Hepatocyte (in vitro differentiated cells): ENCODE measurements at regions not wholly inside any gene's neighbourhood (a gene's known extent, or its start where the extent isn't known, plus 50 kb on each side); places are given as distances from the start of the nearest gene placed in this dataset.

Experiments used
- DNase-seq: peaks from one replicate; pipeline ENCODE4 v3.0.0-alpha.2; 2016; ENCODE audit warnings: low spot score
- H2AFZ ChIP-seq: fragments of 200-600 bp; sonication (generic); 2 replicates; pipeline ENCODE4 v1.6.0; 2016; ENCODE audit warnings: antibody characterized with exemption, mild to moderate bottlenecking
- H3K27ac ChIP-seq: fragments of 200-600 bp; sonication (generic); 2 replicates; pipeline ENCODE4 v1.5.1; 2016; ENCODE audit warnings: mild to moderate bottlenecking
- H3K27me3 ChIP-seq: fragments of 200-600 bp; sonication (generic); 2 replicates; pipeline ENCODE4 v1.6.1; 2016
- H3K36me3 ChIP-seq: fragments of 200-600 bp; sonication (generic); replicated peaks from 2 replicates; pipeline ENCODE4 v1.5.1; 2016; ENCODE audit warnings: low read depth; ENCODE audit not compliant: insufficient read depth
- H3K4me1 ChIP-seq: fragments of 200-600 bp; sonication (generic); 2 replicates; pipeline ENCODE4 v1.5.1; 2016; ENCODE audit warnings: mild to moderate bottlenecking, moderate library complexity; ENCODE audit not compliant: insufficient read depth
- H3K4me2 ChIP-seq: fragments of 200-600 bp; sonication (generic); 2 replicates; pipeline ENCODE4 v1.6.0; 2016
- H3K4me3 ChIP-seq: fragments of 200-600 bp; sonication (generic); 2 replicates; pipeline ENCODE4 v1.5.1; 2016; ENCODE audit warnings: mild to moderate bottlenecking
- H3K79me2 ChIP-seq: fragments of 200-600 bp; sonication (generic); 2 replicates; pipeline ENCODE4 v1.6.0; 2017; ENCODE audit warnings: mild to moderate bottlenecking
- H3K9me2 ChIP-seq: fragments of 200-600 bp; sonication (generic); replicated peaks from 2 replicates; pipeline ENCODE4 v1.6.0; 2017; ENCODE audit warnings: mild to moderate bottlenecking; ENCODE audit not compliant: insufficient read depth
- H3K9me3 ChIP-seq: fragments of 200-600 bp; sonication (generic); 2 replicates; pipeline ENCODE4 v1.5.1; 2016; ENCODE audit warnings: low read depth, mild to moderate bottlenecking
- H4K20me1 ChIP-seq: fragments of 200-600 bp; sonication (generic); 2 replicates; pipeline ENCODE4 v1.6.0; 2016; ENCODE audit warnings: mild to moderate bottlenecking; ENCODE audit not compliant: insufficient read depth, poor library complexity, severe bottlenecking
- CTCF ChIP-seq: fragments of 200-600 bp; sonication (generic); IDR thresholded peaks from 2 replicates; pipeline ENCODE4 v1.5.1; 2016; ENCODE audit warnings: antibody characterized with exemption, mild to moderate bottlenecking; ENCODE audit not compliant: poor library complexity
- EZH2 ChIP-seq: fragments of 200-600 bp; sonication (generic); IDR thresholded peaks from 2 replicates; pipeline ENCODE4 v1.6.1; 2016; ENCODE audit warnings: antibody characterized with exemption, mild to moderate bottlenecking, borderline replicate concordance
- EZH2phosphoT487 ChIP-seq: fragments of 200-600 bp; sonication (generic); IDR thresholded peaks from one replicate; pipeline ENCODE4 v1.6.1; 2018; ENCODE audit warnings: antibody characterized with exemption, mild to moderate bottlenecking, low read depth, moderate library complexity; ENCODE audit not compliant: unreplicated experiment, severe bottlenecking
- WGBS: methylation state at CpG from one replicate; pipeline ENCODE4 v1.1.6; 2016; ENCODE audit warnings: low lambda C conversion rate; ENCODE audit errors: missing lambda C conversion rate; 5-methylcytosine and 5-hydroxymethylcytosine counted together

- DNase-seq = no peak
- H3K4me1 ChIP-seq = peaks cover 4% of the 10 kb centered on the region
- H3K27me3 ChIP-seq = no peaks in the 10 kb centered on the region
- no peak overlapping the region for H2AFZ ChIP-seq
- H3K9me2 ChIP-seq = no peaks in the 10 kb centered on the region
- H3K4me3 ChIP-seq = no peak overlapping the region
- no peaks in the 10 kb centered on the region for H3K79me2 ChIP-seq
- 87% methylated on average over 3 of the region's 3 CpGs for WGBS
- no peaks in the 10 kb centered on the region for H3K36me3 ChIP-seq
- no peak overlapping the region for H3K27ac ChIP-seq
- no peak for TF ChIP-seq EZH2phosphoT487
- no peak for TF ChIP-seq EZH2
- H4K20me1 ChIP-seq = no peaks in the 10 kb centered on the region
- no peak overlapping the region for H3K4me2 ChIP-seq
- H3K9me3 ChIP-seq = no peaks in the 10 kb centered on the region
These were observed 492.3 kb downstream of the PREX1 start for GRCh38 chr20:48335308-48336050.

- no peaks in the 10 kb centered on the region for H3K79me2 ChIP-seq
- no peaks in the 10 kb centered on the region for H3K27me3 ChIP-seq
- no peak overlapping the region for H3K27ac ChIP-seq
- H3K9me2 ChIP-seq = no peaks in the 10 kb centered on the region
- 89% methylated on average over 4 of the region's 4 CpGs for WGBS
- no peak for DNase-seq
- H3K4me1 ChIP-seq = peaks cover 1% of the 10 kb centered on the region
- H3K4me3 ChIP-seq = no peak overlapping the region
- no peaks in the 10 kb centered on the region for H4K20me1 ChIP-seq
- H2AFZ ChIP-seq = no peak overlapping the region
- no peak overlapping the region for H3K4me2 ChIP-seq
- no peak for TF ChIP-seq CTCF
- no peak for TF ChIP-seq EZH2phosphoT487
- TF ChIP-seq EZH2 = no peak
- H3K9me3 ChIP-seq = no peaks in the 10 kb centered on the region
- no peaks in the 10 kb centered on the region for H3K36me3 ChIP-seq
These were observed 494.1 kb downstream of the PREX1 start for GRCh38 chr20:48333707-48334106.

- no peaks in the 10 kb centered on the region for H3K27me3 ChIP-seq
- H2AFZ ChIP-seq = no peak overlapping the region
- 13% methylated on average over 3 of the region's 3 CpGs for WGBS
These were observed 495.2 kb downstream of the PREX1 start for GRCh38 chr20:48332555-48332954.

More at GRCh38 chr20:48332555-48332954, 495.2 kb downstream of the PREX1 start:
- H3K79me2 ChIP-seq = no peaks in the 10 kb centered on the region
- H3K4me1 ChIP-seq = no peaks in the 10 kb centered on the region
- no peaks in the 10 kb centered on the region for H3K36me3 ChIP-seq
- H4K20me1 ChIP-seq = no peaks in the 10 kb centered on the region
- no peaks in the 10 kb centered on the region for H3K9me3 ChIP-seq
- H3K9me2 ChIP-seq = no peaks in the 10 kb centered on the region
- DNase-seq = no peak
- no peak overlapping the region for H3K4me3 ChIP-seq
- no peak overlapping the region for H3K4me2 ChIP-seq
- TF ChIP-seq EZH2phosphoT487 (no peak), EZH2 (no peak), CTCF (no peak)
- no peak overlapping the region for H3K27ac ChIP-seq
